ENCODE measurements at regions not wholly inside any gene's neighbourhood (a gene's known extent, or its start where the extent isn't known, plus 50 kb on each side); places are given as distances from the start of the nearest gene placed in this dataset.

- no peak for TF ChIP-seq FOXP2 (optimal IDR thresholded peaks at IDR 0.05; ENCODE audit: borderline replicate concordance, extremely low read depth, extremely low read length, insufficient read depth)
- TF ChIP-seq TAF1 (IDR thresholded peaks at IDR 0.05; ENCODE audit: borderline replicate concordance, insufficient read depth, low read length): no peak
- no peak for TF ChIP-seq SIN3A (IDR thresholded peaks at IDR 0.05; ENCODE audit: borderline replicate concordance, insufficient read depth, low read length)
- no peak for TF ChIP-seq POLR2AphosphoS5 (IDR thresholded peaks at IDR 0.05; ENCODE audit: low read depth, low read length)
- TF ChIP-seq REST (IDR thresholded peaks at IDR 0.05; ENCODE audit: insufficient read depth in 1 of 2, low read depth in 2 of 2, low read length in 2 of 2): no peak
Measured at GRCh38 chr3:22627993-22628499, 575.1 kb upstream of the UBE2E2 start.

- TF ChIP-seq POLR2AphosphoS5 (IDR thresholded peaks at IDR 0.05; ENCODE audit: low read depth, low read length): no peak
- no peak for TF ChIP-seq SIN3A (IDR thresholded peaks at IDR 0.05; ENCODE audit: borderline replicate concordance, insufficient read depth, low read length)
- TF ChIP-seq REST (IDR thresholded peaks at IDR 0.05; ENCODE audit: insufficient read depth in 1 of 2, low read depth in 2 of 2, low read length in 2 of 2): no peak
- TF ChIP-seq TAF1 (IDR thresholded peaks at IDR 0.05; ENCODE audit: borderline replicate concordance, insufficient read depth, low read length): no peak
- no peak for TF ChIP-seq FOXP2 (optimal IDR thresholded peaks at IDR 0.05; ENCODE audit: borderline replicate concordance, extremely low read depth, extremely low read length, insufficient read depth)
Measured at GRCh38 chr3:22632536-22632935, 570.6 kb upstream of the UBE2E2 start.

- no peak for TF ChIP-seq FOXP2 (optimal IDR thresholded peaks at IDR 0.05; ENCODE audit: borderline replicate concordance, extremely low read depth, extremely low read length, insufficient read depth)
- no peak for TF ChIP-seq POLR2AphosphoS5 (IDR thresholded peaks at IDR 0.05; ENCODE audit: low read depth, low read length)
- no peak for TF ChIP-seq TAF1 (IDR thresholded peaks at IDR 0.05; ENCODE audit: borderline replicate concordance, insufficient read depth, low read length)
- no peak for TF ChIP-seq SIN3A (IDR thresholded peaks at IDR 0.05; ENCODE audit: borderline replicate concordance, insufficient read depth, low read length)
- no peak for TF ChIP-seq REST (IDR thresholded peaks at IDR 0.05; ENCODE audit: insufficient read depth in 1 of 2, low read depth in 2 of 2, low read length in 2 of 2)
Measured at GRCh38 chr3:22634433-22634832, 568.7 kb upstream of the UBE2E2 start.

- no peak for TF ChIP-seq REST (IDR thresholded peaks at IDR 0.05; ENCODE audit: insufficient read depth in 1 of 2, low read depth in 2 of 2, low read length in 2 of 2)
- TF ChIP-seq FOXP2 (optimal IDR thresholded peaks at IDR 0.05; ENCODE audit: borderline replicate concordance, extremely low read depth, extremely low read length, insufficient read depth): no peak
- TF ChIP-seq SIN3A (IDR thresholded peaks at IDR 0.05; ENCODE audit: borderline replicate concordance, insufficient read depth, low read length): no peak
- no peak for TF ChIP-seq POLR2AphosphoS5 (IDR thresholded peaks at IDR 0.05; ENCODE audit: low read depth, low read length)
- TF ChIP-seq TAF1 (IDR thresholded peaks at IDR 0.05; ENCODE audit: borderline replicate concordance, insufficient read depth, low read length): no peak
Measured at GRCh38 chr3:22659651-22660475, 543.3 kb upstream of the UBE2E2 start.
